Peyer's patch (tissue), 4 donors: ENCODE measurements at regions not wholly inside any gene's neighbourhood (a gene's known extent, or its start where the extent isn't known, plus 50 kb on each side); places are given as distances from the start of the nearest gene placed in this dataset.

Experiments used
- DNase-seq, 3 donors: peaks; one replicate each; pipeline ENCODE4 v3.0.0-alpha.2; 2017 to 2019
- H3K27ac ChIP-seq, 4 donors: fragments of 200-600 bp; sonication (generic); one replicate each; pipeline ENCODE4 v1.5.1; 2016 to 2019
- H3K27me3 ChIP-seq, 2 donors: fragments of 200-600 bp; sonication (generic); one replicate each; pipeline ENCODE4 v1.5.1; 2019
- H3K36me3 ChIP-seq, 3 donors: fragments of 200-600 bp; sonication (generic); one replicate each; pipeline ENCODE4 v1.5.1; 2016 to 2019
- H3K4me1 ChIP-seq, 4 donors: fragments of 200-600 bp; sonication (generic); one replicate each; pipeline ENCODE4 v1.5.1; 2016 to 2019
- H3K4me3 ChIP-seq, 4 donors: fragments of 200-600 bp; sonication (generic); 1 replicate in 3 of 4; 2 replicates in 1 of 4; pipeline ENCODE4 v1.5.1; 2016 to 2019; ENCODE audit warnings: mild to moderate bottlenecking in 1 of 4
- H3K9me3 ChIP-seq, 4 donors: fragments of 200-600 bp; sonication (generic); one replicate each; pipeline ENCODE4 v1.5.1; 2016 to 2019; ENCODE audit warnings: mild to moderate bottlenecking in 1 of 4
- POLR2A ChIP-seq, 2 donors: fragments of 450-650 bp; IDR thresholded peaks; one replicate each; pipeline ENCODE4 v1.5.1; 2017; ENCODE audit warnings: antibody characterized with exemption in 2 of 2, mild to moderate bottlenecking in 2 of 2, moderate library complexity in 2 of 2
- TF ChIP-seq, protein P1 (sequence below), 6 experiments: fragments of 450-650 bp in 4 of 6; fragments of 200-600 bp in 2 of 6; sonication (generic) in 1 of 6; IDR thresholded peaks; one replicate each; pipeline ENCODE4 v1.5.1; 2017 to 2019; ENCODE audit warnings: antibody characterized with exemption in 6 of 6, mild to moderate bottlenecking in 3 of 6, moderate library complexity in 1 of 6

GRCh38 chr22:48236261-48236660 is 1473.8 kb downstream of the TBC1D22A start:
- Histone ChIP-seq H3K4me1 (no peaks in the 10 kb centered on the region), H3K36me3 (no peaks in the 10 kb centered on the region), H3K27ac (no peak overlapping the region), H3K27me3 (no peaks in the 10 kb centered on the region), H3K4me3 (no peak overlapping the region), H3K9me3 (no peaks in the 10 kb centered on the region)
- DNase-seq = no peak
- no peak for TF ChIP-seq POLR2A (IDR thresholded peaks at IDR 0.05)
- TF ChIP-seq, protein P1, sequence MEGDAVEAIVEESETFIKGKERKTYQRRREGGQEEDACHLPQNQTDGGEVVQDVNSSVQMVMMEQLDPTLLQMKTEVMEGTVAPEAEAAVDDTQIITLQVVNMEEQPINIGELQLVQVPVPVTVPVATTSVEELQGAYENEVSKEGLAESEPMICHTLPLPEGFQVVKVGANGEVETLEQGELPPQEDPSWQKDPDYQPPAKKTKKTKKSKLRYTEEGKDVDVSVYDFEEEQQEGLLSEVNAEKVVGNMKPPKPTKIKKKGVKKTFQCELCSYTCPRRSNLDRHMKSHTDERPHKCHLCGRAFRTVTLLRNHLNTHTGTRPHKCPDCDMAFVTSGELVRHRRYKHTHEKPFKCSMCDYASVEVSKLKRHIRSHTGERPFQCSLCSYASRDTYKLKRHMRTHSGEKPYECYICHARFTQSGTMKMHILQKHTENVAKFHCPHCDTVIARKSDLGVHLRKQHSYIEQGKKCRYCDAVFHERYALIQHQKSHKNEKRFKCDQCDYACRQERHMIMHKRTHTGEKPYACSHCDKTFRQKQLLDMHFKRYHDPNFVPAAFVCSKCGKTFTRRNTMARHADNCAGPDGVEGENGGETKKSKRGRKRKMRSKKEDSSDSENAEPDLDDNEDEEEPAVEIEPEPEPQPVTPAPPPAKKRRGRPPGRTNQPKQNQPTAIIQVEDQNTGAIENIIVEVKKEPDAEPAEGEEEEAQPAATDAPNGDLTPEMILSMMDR (IDR thresholded peaks at IDR 0.05) = no peak

GRCh38 chr22:48235744-48236143 is 1473.3 kb downstream of the TBC1D22A start:
- no peak overlapping the region for H3K27ac ChIP-seq
- H3K4me1 ChIP-seq = no peaks in the 10 kb centered on the region
- H3K27me3 ChIP-seq = no peaks in the 10 kb centered on the region
- no peak for DNase-seq
- H3K9me3 ChIP-seq = no peaks in the 10 kb centered on the region
- TF ChIP-seq POLR2A (IDR thresholded peaks at IDR 0.05) = no peak
- TF ChIP-seq, protein P1 (IDR thresholded peaks at IDR 0.05) = no peak
- no peaks in the 10 kb centered on the region for H3K36me3 ChIP-seq
- H3K4me3 ChIP-seq = no peak overlapping the region

DNA sequence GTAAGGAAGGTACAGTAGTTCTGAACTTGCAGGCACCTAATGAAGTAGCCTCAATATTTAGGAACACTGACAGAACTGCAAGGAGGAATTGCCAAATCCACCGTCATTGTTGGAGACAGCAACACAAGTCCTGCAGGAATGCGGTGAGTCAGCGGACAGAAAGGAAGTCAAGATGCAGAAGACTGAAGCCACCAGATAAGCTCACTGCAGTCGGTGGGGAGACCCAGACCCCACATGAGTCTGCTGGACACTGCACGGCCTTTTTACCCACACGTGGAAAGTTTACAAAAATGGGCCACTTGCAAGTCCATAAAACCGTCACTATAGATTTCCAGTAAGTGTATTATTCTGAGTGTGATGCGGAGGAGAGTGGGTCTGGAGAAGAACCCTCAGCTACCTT is 1471.6 kb downstream of the TBC1D22A start:
- Histone ChIP-seq H3K4me3 (no peak overlapping the region), H3K36me3 (no peaks in the 10 kb centered on the region), H3K27me3 (no peaks in the 10 kb centered on the region), H3K9me3 (no peaks in the 10 kb centered on the region), H3K4me1 (no peaks in the 10 kb centered on the region), H3K27ac (no peak overlapping the region)
- TF ChIP-seq POLR2A (IDR thresholded peaks at IDR 0.05) = no peak
- TF ChIP-seq, protein P1 (IDR thresholded peaks at IDR 0.05) = no peak
- no peak for DNase-seq

GRCh38 chr22:48233586-48233985 is 1471.1 kb downstream of the TBC1D22A start:
- Histone ChIP-seq H3K9me3 (no peaks in the 10 kb centered on the region), H3K4me3 (no peak overlapping the region), H3K27ac (no peak overlapping the region), H3K4me1 (no peaks in the 10 kb centered on the region), H3K27me3 (no peaks in the 10 kb centered on the region), H3K36me3 (no peaks in the 10 kb centered on the region)
- no peak for DNase-seq
- no peak for TF ChIP-seq POLR2A (IDR thresholded peaks at IDR 0.05)
- TF ChIP-seq, protein P1 (IDR thresholded peaks at IDR 0.05) = no peak

- DNase-seq = no peak
- H3K4me1 ChIP-seq = no peaks in the 10 kb centered on the region
- TF ChIP-seq POLR2A (IDR thresholded peaks at IDR 0.05) = no peak
- TF ChIP-seq, protein P1 (IDR thresholded peaks at IDR 0.05) = no peak
- H3K4me3 ChIP-seq = no peak overlapping the region
- H3K9me3 ChIP-seq = no peaks in the 10 kb centered on the region
- H3K36me3 ChIP-seq = no peaks in the 10 kb centered on the region
- no peaks in the 10 kb centered on the region for H3K27me3 ChIP-seq
- H3K27ac ChIP-seq = no peak overlapping the region
Measured at GRCh38 chr22:48228468-48228867, 1466.0 kb downstream of the TBC1D22A start.
